OCI-M2 (cell line): ENCODE measurements at regions not wholly inside any gene's neighbourhood (a gene's known extent, or its start where the extent isn't known, plus 50 kb on each side); places are given as distances from the start of the nearest gene placed in this dataset.

Experiments
- DNase-seq: peaks from one replicate; lab custom pipeline; 2025; ENCODE audit not compliant: unreplicated experiment; lab: John Stamatoyannopoulos, UW

- DNase-seq, result no peak
Observed at GRCh38 chr6:43876602-43877001, 106.6 kb downstream of the VEGFA start.

- no peak for DNase-seq
Observed at GRCh38 chr6:43875849-43876572, 106.0 kb downstream of the VEGFA start.

GRCh38 chr6:43874814-43875590 lies 105.0 kb downstream of the VEGFA start:
- no peak for DNase-seq

GRCh38 chr6:43873806-43874714 lies 104.0 kb downstream of the VEGFA start:
- DNase-seq, result no peak

GRCh38 chr6:43871933-43872332 lies 101.9 kb downstream of the VEGFA start:
- no peak for DNase-seq

- no peak for DNase-seq
Observed at GRCh38 chr6:43871284-43871683, 101.3 kb downstream of the VEGFA start.

- DNase-seq, result no peak
Observed at GRCh38 chr6:43870660-43871061, 100.7 kb downstream of the VEGFA start.

GRCh38 chr6:43869792-43870659 lies 100.0 kb downstream of the VEGFA start:
- no peak for DNase-seq

- no peak for DNase-seq
Observed at GRCh38 chr6:43869079-43869710, 99.2 kb downstream of the VEGFA start.

GRCh38 chr6:43868467-43868866 lies 98.5 kb downstream of the VEGFA start:
- DNase-seq, result no peak

- no peak for DNase-seq
Observed at GRCh38 chr6:43867996-43868395, 98.0 kb downstream of the VEGFA start.

- no peak for DNase-seq
Observed at GRCh38 chr6:43867246-43867645, 97.2 kb downstream of the VEGFA start.

GRCh38 chr6:43865932-43866645 lies 96.1 kb downstream of the VEGFA start:
- DNase-seq, result no peak

- DNase-seq, result no peak
Observed at GRCh38 chr6:43865086-43865485, 95.1 kb downstream of the VEGFA start.

GRCh38 chr6:43862925-43863324 lies 92.9 kb downstream of the VEGFA start:
- DNase-seq, result no peak

- no peak for DNase-seq
Observed at GRCh38 chr6:43861212-43861894, 91.3 kb downstream of the VEGFA start.

GRCh38 chr6:43860285-43860684 lies 90.3 kb downstream of the VEGFA start:
- no peak for DNase-seq

GRCh38 chr6:43859213-43859612 lies 89.2 kb downstream of the VEGFA start:
- DNase-seq, result no peak
